Endodermal cell (in vitro differentiated cells): ENCODE measurements at regions not wholly inside any gene's neighbourhood (a gene's known extent, or its start where the extent isn't known, plus 50 kb on each side); places are given as distances from the start of the nearest gene placed in this dataset.

Experiments
- DNase-seq: peaks from one replicate; pipeline ENCODE4 v3.0.0-alpha.2; 2017
- H3K27ac ChIP-seq: 2 replicates; pipeline ENCODE4 v1.5.1; 2013; ENCODE audit warnings: mild to moderate bottlenecking, low read depth, low read length, moderate library complexity
- H3K27me3 ChIP-seq: 2 replicates; pipeline ENCODE4 v1.6.1; 2013; ENCODE audit warnings: mild to moderate bottlenecking, low read length, moderate library complexity; ENCODE audit not compliant: insufficient read depth, control insufficient read depth, poor library complexity, severe bottlenecking
- H3K36me3 ChIP-seq: 2 replicates; pipeline ENCODE4 v1.7.0; 2013; ENCODE audit warnings: mild to moderate bottlenecking, low read length, moderate library complexity; ENCODE audit not compliant: control insufficient read depth, insufficient read depth
- H3K4me1 ChIP-seq: one replicate; pipeline ENCODE4 v1.7.0; 2013; ENCODE audit warnings: low read length; ENCODE audit not compliant: control insufficient read depth, insufficient read depth
- H3K4me3 ChIP-seq: 2 replicates; pipeline ENCODE4 v1.5.1; 2013; ENCODE audit warnings: mild to moderate bottlenecking, low read length, moderate library complexity
- H3K9ac ChIP-seq: 2 replicates; pipeline ENCODE4 v1.6.1; 2013; ENCODE audit warnings: mild to moderate bottlenecking, low read length, moderate library complexity; ENCODE audit not compliant: poor library complexity, severe bottlenecking; ENCODE audit errors: extremely low read depth
- H3K9me3 ChIP-seq: 2 replicates; pipeline ENCODE4 v1.6.1; 2013; ENCODE audit warnings: mild to moderate bottlenecking, low read length, moderate library complexity; ENCODE audit not compliant: control insufficient read depth
- H3K27ac Mint-ChIP-seq: 2 replicates; pipeline ENCODE4 v1.8.0; 2020; ENCODE audit warnings: mixed read lengths
- H3K27me3 Mint-ChIP-seq: 2 replicates; pipeline ENCODE4 v1.8.0; 2021; ENCODE audit warnings: mild to moderate bottlenecking, mixed read lengths; ENCODE audit not compliant: insufficient read depth
- H3K36me3 Mint-ChIP-seq: 2 replicates; pipeline ENCODE4 v1.8.0; 2020; ENCODE audit warnings: low read depth, mixed read lengths
- H3K4me1 Mint-ChIP-seq: 2 replicates; pipeline ENCODE4 v1.8.0; 2020; ENCODE audit warnings: mixed read lengths
- H3K4me3 Mint-ChIP-seq: 2 replicates; pipeline ENCODE4 v1.8.0; 2020; ENCODE audit warnings: mild to moderate bottlenecking, moderate library complexity, mixed read lengths
- H3K9me3 Mint-ChIP-seq: 2 replicates; pipeline ENCODE4 v1.8.0; 2020; ENCODE audit warnings: mild to moderate bottlenecking, mixed read lengths
- CTCF ChIP-seq: fragments of 200-600 bp; sonication (generic); conservative IDR thresholded peaks from 2 replicates; pipeline ENCODE4 v1.5.0; 2021; ENCODE audit warnings: antibody characterized with exemption, mild to moderate bottlenecking
- WGBS, 2 experiments: methylation state at CpG; one replicate each; pipeline versions ENCODE4 v1.1.5 to v1.1.7; 2013; ENCODE audit warnings: missing lambda C conversion rate in 2 of 2, mixed read lengths in 1 of 2; ENCODE audit not compliant: insufficient coverage in 1 of 2, insufficient read length in 1 of 2; 5-methylcytosine and 5-hydroxymethylcytosine counted together

DNA sequence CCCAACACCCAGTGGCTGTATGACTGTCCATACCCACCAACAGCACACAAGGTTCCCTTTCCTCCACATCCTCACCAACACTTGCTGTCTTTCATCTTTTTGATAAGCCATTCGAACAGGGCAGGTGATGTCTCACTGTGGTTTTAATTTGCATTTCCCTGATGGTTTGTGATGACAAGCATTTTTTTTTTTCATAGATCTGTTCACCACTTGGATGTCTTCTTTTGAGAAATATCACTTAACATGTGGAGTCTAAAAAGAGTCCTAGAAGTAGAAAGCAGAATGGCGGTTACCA, 198.1 kb upstream of the DIO3 start:
- Mint-ChIP-seq H3K27me3 (peaks cover 68% of the 10 kb centered on the region), H3K36me3 (no peaks in the 10 kb centered on the region), H3K4me1 (peaks cover 45% of the 10 kb centered on the region), H3K27ac (no peak overlapping the region), H3K9me3 (no peaks in the 10 kb centered on the region), H3K4me3 (no peak overlapping the region)
- Histone ChIP-seq H3K4me3 (no peak overlapping the region), H3K4me1 (peaks cover 10% of the 10 kb centered on the region), H3K36me3 (no peaks in the 10 kb centered on the region), H3K9me3 (no peaks in the 10 kb centered on the region), H3K9ac (no peak overlapping the region), H3K27me3 (peaks cover 58% of the 10 kb centered on the region), H3K27ac (no peak overlapping the region)
- no peak for DNase-seq
- TF ChIP-seq CTCF = no peak
- WGBS, 2 experiments = 92 to 100% methylated on average over 1 to 2 of the region's 2 CpGs

DNA sequence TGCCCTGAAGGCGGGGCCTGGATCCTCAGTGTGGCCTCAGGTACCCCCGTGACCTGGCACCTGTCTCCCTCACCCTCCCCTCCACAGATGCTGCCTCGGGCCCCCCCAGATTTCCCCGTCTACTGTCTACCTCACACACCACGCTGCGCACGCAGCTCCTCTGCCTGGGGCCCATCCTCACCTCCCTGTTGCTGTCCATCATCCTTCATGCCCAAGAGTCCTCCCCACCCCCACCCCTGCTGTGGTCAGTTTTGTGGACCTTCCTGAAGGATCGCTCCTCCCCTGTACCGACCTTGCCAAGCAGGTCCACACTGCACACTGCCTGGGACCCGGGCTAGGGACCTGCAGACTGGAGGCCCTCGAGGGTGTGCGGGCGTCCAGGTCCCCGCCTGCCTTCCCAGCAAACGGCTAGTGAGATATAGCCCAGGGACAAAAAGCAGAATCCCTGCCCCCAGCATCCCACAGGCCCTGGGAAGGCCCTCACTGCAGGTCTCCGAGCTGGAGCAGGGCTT, 197.4 kb upstream of the DIO3 start:
- WGBS, 2 experiments = 87 to 96% methylated on average over 7 to 16 of the region's 16 CpGs
- Histone ChIP-seq H3K36me3 (no peaks in the 10 kb centered on the region), H3K4me1 (peaks cover 10% of the 10 kb centered on the region), H3K27ac (no peak overlapping the region), H3K9me3 (no peaks in the 10 kb centered on the region), H3K27me3 (peaks cover 62% of the 10 kb centered on the region), H3K9ac (no peak overlapping the region), H3K4me3 (no peak overlapping the region)
- H3K4me1 Mint-ChIP-seq = peaks cover 45% of the 10 kb centered on the region
- no peak overlapping the region for H3K4me3 Mint-ChIP-seq
- no peak for TF ChIP-seq CTCF
- H3K9me3 Mint-ChIP-seq = no peaks in the 10 kb centered on the region
- H3K27me3 Mint-ChIP-seq = peaks cover 73% of the 10 kb centered on the region
- DNase-seq = no peak
- H3K36me3 Mint-ChIP-seq = no peaks in the 10 kb centered on the region
- no peak overlapping the region for H3K27ac Mint-ChIP-seq

- no peaks in the 10 kb centered on the region for H3K36me3 Mint-ChIP-seq
- H3K4me3 Mint-ChIP-seq = no peak overlapping the region
- Histone ChIP-seq H3K9me3 (no peaks in the 10 kb centered on the region), H3K36me3 (no peaks in the 10 kb centered on the region), H3K27ac (no peak overlapping the region), H3K27me3 (peaks cover 66% of the 10 kb centered on the region), H3K9ac (no peak overlapping the region), H3K4me1 (peaks cover 7% of the 10 kb centered on the region), H3K4me3 (no peak overlapping the region)
- peaks cover 41% of the 10 kb centered on the region for H3K4me1 Mint-ChIP-seq
- H3K27ac Mint-ChIP-seq = no peak overlapping the region
- no peaks in the 10 kb centered on the region for H3K9me3 Mint-ChIP-seq
- peaks cover 81% of the 10 kb centered on the region for H3K27me3 Mint-ChIP-seq
- DNase-seq = no peak
- no peak for TF ChIP-seq CTCF
- 92% methylated on average over 24 to 42 of the region's 42 CpGs for WGBS, 2 experiments
Observed at GRCh38 chr14:101364503-101365328, 196.6 kb upstream of the DIO3 start.
